K562 (cell line): ENCODE measurements at regions not wholly inside any gene's neighbourhood (a gene's known extent, or its start where the extent isn't known, plus 50 kb on each side); places are given as distances from the start of the nearest gene placed in this dataset.

Source experiments
- ATAC-seq: fragments of 200-7000 bp; cut with Tn5 transposase; 3 replicates; pipeline ENCODE4 v1.9.1; 2020; ENCODE audit warnings: moderate library complexity
- BruUV-seq: library from RNA; stranded (reverse); fragments of 400-500 nt; replicated peaks from 2 replicates; lab custom pipeline; 2021; lab: Mats Ljungman, UMichigan
- CTCF ChIA-PET: fragments of 300-600 bp; formaldehyde crosslinking; extraction: SDS; loops from one replicate; lab custom pipeline; 2021; ENCODE audit warnings: low intra/inter-chr PET ratio; lab: Yijun Ruan, JAX
- POLR2A ChIA-PET: fragments of 300-600, 350-650 bp; sonication (Branson Sonifier 250); formaldehyde crosslinking; extraction: SDS; loops from one replicate; lab custom pipeline; 2021; ENCODE audit warnings: antibody characterized with exemption, inconsistent platforms; lab: Yijun Ruan, JAX
- DNase-seq, 4 experiments: peaks; one replicate each; pipeline versions ENCODE4 v3.0.0 to v3.0.0-alpha.2; 2011 to 2018; ENCODE audit warnings: low spot score in 3 of 4, mixed read lengths in 3 of 4; ENCODE audit errors: extremely low read depth in 1 of 4
- FAIRE-seq: peaks from 2 replicates; lab custom pipeline; 2011; peaks lifted over from hg19 to GRCh38; lab: Jason Lieb, UNC
- H2AFZ ChIP-seq: 2 replicates; pipeline ENCODE4 v1.6.0; 2011; ENCODE audit warnings: low read depth, low read length, control low read depth, inconsistent platforms
- H3K27ac ChIP-seq: fragments of 200-600 bp; 3 replicates; pipeline ENCODE4 v1.8.0; 2011; ENCODE audit warnings: low read depth, mild to moderate bottlenecking, control low read depth, inconsistent platforms, low read length, moderate library complexity, mixed read lengths; ENCODE audit errors: extremely low read depth
- H3K27me3 ChIP-seq, 2 experiments: fragments of 300-600 bp in 1 of 2; 2 replicates in 1 of 2; 3 replicates in 1 of 2; pipeline versions ENCODE4 v1.6.0 to v1.8.0; 2011; ENCODE audit warnings: inconsistent platforms in 2 of 2, low read length in 2 of 2, mild to moderate bottlenecking in 1 of 2, mixed read lengths in 1 of 2, moderate library complexity in 1 of 2; ENCODE audit not compliant: control insufficient read depth in 2 of 2, insufficient read depth in 2 of 2
- H3K36me3 ChIP-seq: fragments of 300-600 bp; 3 replicates; pipeline ENCODE4 v1.8.0; 2011; ENCODE audit warnings: mild to moderate bottlenecking, low read length, inconsistent platforms; ENCODE audit not compliant: control insufficient read depth, insufficient read depth
- H3K4me1 ChIP-seq, 2 experiments: fragments of 200-600 bp in 1 of 2; replicated peaks in 1 of 2; 2 replicates in 1 of 2; 3 replicates in 1 of 2; pipeline versions ENCODE4 v1.5.1 to v1.8.0; 2011; ENCODE audit warnings: inconsistent platforms in 2 of 2, low read length in 2 of 2, mild to moderate bottlenecking in 1 of 2, mixed read lengths in 1 of 2, moderate library complexity in 1 of 2; ENCODE audit not compliant: control insufficient read depth in 2 of 2, insufficient read depth in 2 of 2
- H3K4me2 ChIP-seq: 2 replicates; pipeline ENCODE4 v1.6.1; 2011; ENCODE audit warnings: low read length, control low read depth, inconsistent platforms, mixed read lengths; ENCODE audit not compliant: insufficient read depth
- H3K4me3 ChIP-seq: fragments of 200-600 bp; sonication (generic), shearing (Covaris generic); 2 replicates; pipeline ENCODE4 v1.5.1; 2016; ENCODE audit warnings: control low read depth, inconsistent platforms
- H3K79me2 ChIP-seq: fragments of 200-600 bp; 3 replicates; pipeline ENCODE4 v1.8.0; 2011; ENCODE audit warnings: low read length, inconsistent platforms; ENCODE audit not compliant: control insufficient read depth, insufficient read depth
- H3K9ac ChIP-seq, 2 experiments: 2 replicates each; pipeline versions ENCODE4 v1.6.0 to v1.6.1; 2011; ENCODE audit warnings: low read depth in 2 of 2, low read length in 2 of 2, control low read depth in 1 of 2, inconsistent platforms in 1 of 2, mild to moderate bottlenecking in 1 of 2, mixed read lengths in 1 of 2; ENCODE audit not compliant: insufficient read depth in 1 of 2
- H3K9me1 ChIP-seq: one replicate; pipeline ENCODE4 v1.6.0; 2011; ENCODE audit warnings: inconsistent platforms, mild to moderate bottlenecking, low read length, moderate library complexity; ENCODE audit not compliant: control insufficient read depth, insufficient read depth
- H3K9me3 ChIP-seq: replicated peaks from 2 replicates; pipeline ENCODE4 v1.5.1; 2011; ENCODE audit warnings: low read depth, low read length, inconsistent platforms; ENCODE audit not compliant: control insufficient read depth, insufficient read depth
- H4K20me1 ChIP-seq: replicated peaks from 2 replicates; pipeline ENCODE4 v1.6.1; 2011; ENCODE audit warnings: low read length, inconsistent platforms, mixed read lengths; ENCODE audit not compliant: control insufficient read depth, insufficient read depth
- CBX3 ChIP-seq, 2 experiments: IDR thresholded peaks; 1 replicate in 1 of 2; 2 replicates in 1 of 2; pipeline ENCODE4 v1.6.1; 2012; ENCODE audit warnings: inconsistent platforms in 2 of 2, low read length in 2 of 2, borderline replicate concordance in 1 of 2, control low read depth in 1 of 2
- EHMT2 ChIP-seq: fragments of 450-650 bp; IDR thresholded peaks from 2 replicates; pipeline ENCODE4 v1.6.1; 2018; ENCODE audit warnings: antibody characterized with exemption
- HLTF ChIP-seq: fragments of 450-650 bp; IDR thresholded peaks from 2 replicates; pipeline ENCODE4 v1.6.1; 2016
- KHSRP ChIP-seq: fragments of 450-650 bp; IDR thresholded peaks from 2 replicates; pipeline ENCODE4 v1.6.1; 2017
- MCM7 ChIP-seq, 2 experiments: fragments of 450-650 bp; IDR thresholded peaks; 2 replicates each; pipeline ENCODE4 v1.6.1; 2016 to 2018
- NFIC ChIP-seq: fragments of 450-650 bp; IDR thresholded peaks from 2 replicates; pipeline ENCODE4 v1.6.1; 2017; ENCODE audit warnings: mild to moderate bottlenecking, inconsistent platforms
- RBM25 ChIP-seq: fragments of 200-400 bp; formaldehyde crosslinking; IDR thresholded peaks from 2 replicates; pipeline ENCODE4 v1.6.1; 2018; ENCODE audit warnings: low read length, low read depth, moderate library complexity; ENCODE audit not compliant: severe bottlenecking
- RCOR1 ChIP-seq, 2 experiments: IDR thresholded peaks; 2 replicates each; pipeline ENCODE4 v1.6.1; 2012; ENCODE audit warnings: low read depth in 2 of 2, low read length in 2 of 2, borderline replicate concordance in 1 of 2, improper control_type of control experiment in 1 of 2
- SMARCA5 ChIP-seq: fragments of 450-650 bp; IDR thresholded peaks from 2 replicates; pipeline ENCODE4 v1.6.1; 2016
- ZEB2 ChIP-seq: fragments of 450-650 bp; IDR thresholded peaks from 2 replicates; pipeline ENCODE4 v1.6.1; 2016
- ZNF830 ChIP-seq: fragments of 250-450 bp; sonication (Bioruptor Pico); IDR thresholded peaks from 2 replicates; pipeline ENCODE4 v1.5.0; 2021; ENCODE audit warnings: mild to moderate bottlenecking
- WGBS: fragments of 100-300 bp; shearing (Covaris generic); methylation state at CpG from one replicate; pipeline ENCODE4 v1.1.6; 2016; ENCODE audit warnings: low coverage, mixed read lengths; ENCODE audit not compliant: insufficient coverage; ENCODE audit errors: missing lambda C conversion rate; 5-methylcytosine and 5-hydroxymethylcytosine counted together
- in situ Hi-C: fragments of 300-500 bp; cut with MboI; formaldehyde crosslinking; loops from 4 replicates; pipeline ENCODE4 v1.15.0; 2018; ENCODE audit warnings: inconsistent platforms, mixed read lengths
- intact Hi-C: fragments of 100-400 bp; cut with micrococcal nuclease; formaldehyde crosslinking; loops from 2 replicates; pipeline ENCODE4 v1.14.2; 2022

DNA sequence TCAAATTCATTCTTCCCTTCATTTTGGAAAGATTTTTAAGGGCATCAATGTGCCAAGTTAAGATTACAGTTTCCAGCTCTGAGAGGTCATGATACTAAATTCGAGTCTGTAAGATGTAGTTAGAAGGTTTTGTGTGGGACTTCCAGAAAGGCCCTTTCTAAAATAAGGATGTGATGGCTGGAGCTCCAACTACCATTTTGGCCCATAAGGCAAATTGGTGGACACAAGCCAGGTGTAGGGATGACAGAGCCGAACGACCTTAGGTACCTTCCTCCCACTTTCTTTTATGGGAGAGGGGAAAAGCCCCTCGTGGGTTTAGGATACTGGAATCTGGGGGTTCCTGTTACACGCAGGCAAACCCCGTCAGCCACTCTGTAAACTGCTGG, 54.3 kb upstream of the PTPDC1 start:
- POLR2A ChIA-PET = interaction anchor here (1.1 kb wide), 2 partner anchors 11 to 16 kb away, joined by 3 read pairs; no protein-coding TSS in a partner anchor
- peak; percentile 37; the same call in 1 of the 2 replicates for TF ChIP-seq HLTF
- no peak for TF ChIP-seq MCM7 (IDR thresholded peaks at IDR 0.05)
- 0 out of 2 replicates have a peak, but pooled peaks have one; percentile 12 for TF ChIP-seq ZEB2
- TF ChIP-seq SMARCA5 = peak; percentile 70; the same call in 1 of the 2 replicates
- 0 out of 3 replicates have a peak, but pooled peaks of 1 of the 2 experiments have one; percentile 1 for TF ChIP-seq CBX3 (IDR thresholded peaks at IDR 0.05; ENCODE audit: borderline replicate concordance in 1 of 2, low read length in 2 of 2)
- TF ChIP-seq KHSRP = no peak
- TF ChIP-seq NFIC = peak; percentile 23; the same call in 1 of the 2 replicates
- TF ChIP-seq ZNF830 (CRISPR knock-in tag) = no peak
- TF ChIP-seq RCOR1 (IDR thresholded peaks at IDR 0.05; ENCODE audit: borderline replicate concordance in 1 of 2, low read depth in 2 of 2, low read length in 2 of 2) = peak in 1 of 2 experiments; percentile 20; a peak in 1 of 4 replicates
- TF ChIP-seq EHMT2 = no peak
- peak; percentile 85 for TF ChIP-seq RBM25
- TF ChIP-seq, all 486 proteins: peak for 7
- Histone ChIP-seq H3K36me3 (no peaks in the 10 kb centered on the region; the same call in 2 of the 3 replicates), H3K9me3 (no peaks in the 10 kb centered on the region), H4K20me1 (no peaks in the 10 kb centered on the region), H3K9me1 (no peaks in the 10 kb centered on the region), H3K4me2 (peak overlapping the region; percentile 90), H3K27me3 (no peaks in the 10 kb centered on the region), H3K27ac (peak overlapping the region; percentile 78), H3K4me1 (peaks cover 8 to 12% of the 10 kb centered on the region in 2 experiments; a peak in 4 of 5 replicates), H3K4me3 (peak overlapping the region; percentile 57), H3K79me2 (peaks cover 16% of the 10 kb centered on the region; the same call in 2 of the 3 replicates), H3K9ac (peak overlapping the region; percentile 78 to 95), H2AFZ (peak overlapping the region; percentile 95)
- ATAC-seq (no peak; the same call in 2 of the 3 replicates), DNase-seq (peak in 1 of 4 experiments; percentile 13), FAIRE-seq (peak; percentile 44)
- 3% methylated on average over 6 of the region's 6 CpGs for WGBS
- intact Hi-C loops = no loop called here
- no TSS peak for BruUV-seq
- CTCF ChIA-PET = no interaction called here
- in situ Hi-C loops = no loop called here
